ENCODE measurements at regions not wholly inside any gene's neighbourhood (a gene's known extent, or its start where the extent isn't known, plus 50 kb on each side); places are given as distances from the start of the nearest gene placed in this dataset.

DNA sequence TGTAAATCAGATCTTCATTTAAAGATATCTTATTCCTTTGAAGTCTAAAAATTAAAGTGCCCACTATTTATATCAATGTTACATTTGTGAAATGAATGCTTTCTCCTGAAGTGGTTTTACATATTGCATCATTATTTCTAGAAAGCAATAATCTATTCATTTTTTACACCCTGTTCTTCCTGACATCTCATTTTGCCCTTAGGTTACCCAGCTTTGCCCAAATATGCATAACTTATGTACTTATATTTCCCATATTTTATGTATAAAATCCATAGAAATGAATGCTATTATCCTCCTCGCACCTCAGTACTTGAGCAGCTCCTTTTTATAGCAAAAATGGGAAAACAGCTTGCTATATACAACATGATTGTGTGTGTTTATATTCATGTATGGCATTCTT is 396.5 kb upstream of the DSEL start:
- no peak for TF ChIP-seq POLR2A (IDR thresholded peaks at IDR 0.05)
- TF ChIP-seq, protein P1, sequence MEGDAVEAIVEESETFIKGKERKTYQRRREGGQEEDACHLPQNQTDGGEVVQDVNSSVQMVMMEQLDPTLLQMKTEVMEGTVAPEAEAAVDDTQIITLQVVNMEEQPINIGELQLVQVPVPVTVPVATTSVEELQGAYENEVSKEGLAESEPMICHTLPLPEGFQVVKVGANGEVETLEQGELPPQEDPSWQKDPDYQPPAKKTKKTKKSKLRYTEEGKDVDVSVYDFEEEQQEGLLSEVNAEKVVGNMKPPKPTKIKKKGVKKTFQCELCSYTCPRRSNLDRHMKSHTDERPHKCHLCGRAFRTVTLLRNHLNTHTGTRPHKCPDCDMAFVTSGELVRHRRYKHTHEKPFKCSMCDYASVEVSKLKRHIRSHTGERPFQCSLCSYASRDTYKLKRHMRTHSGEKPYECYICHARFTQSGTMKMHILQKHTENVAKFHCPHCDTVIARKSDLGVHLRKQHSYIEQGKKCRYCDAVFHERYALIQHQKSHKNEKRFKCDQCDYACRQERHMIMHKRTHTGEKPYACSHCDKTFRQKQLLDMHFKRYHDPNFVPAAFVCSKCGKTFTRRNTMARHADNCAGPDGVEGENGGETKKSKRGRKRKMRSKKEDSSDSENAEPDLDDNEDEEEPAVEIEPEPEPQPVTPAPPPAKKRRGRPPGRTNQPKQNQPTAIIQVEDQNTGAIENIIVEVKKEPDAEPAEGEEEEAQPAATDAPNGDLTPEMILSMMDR (IDR thresholded peaks at IDR 0.05), result no peak
- TF ChIP-seq POLR2AphosphoS5 (IDR thresholded peaks at IDR 0.05), result no peak
